ENCODE measurements at regions not wholly inside any gene's neighbourhood (a gene's known extent, or its start where the extent isn't known, plus 50 kb on each side); places are given as distances from the start of the nearest gene placed in this dataset.

DNA sequence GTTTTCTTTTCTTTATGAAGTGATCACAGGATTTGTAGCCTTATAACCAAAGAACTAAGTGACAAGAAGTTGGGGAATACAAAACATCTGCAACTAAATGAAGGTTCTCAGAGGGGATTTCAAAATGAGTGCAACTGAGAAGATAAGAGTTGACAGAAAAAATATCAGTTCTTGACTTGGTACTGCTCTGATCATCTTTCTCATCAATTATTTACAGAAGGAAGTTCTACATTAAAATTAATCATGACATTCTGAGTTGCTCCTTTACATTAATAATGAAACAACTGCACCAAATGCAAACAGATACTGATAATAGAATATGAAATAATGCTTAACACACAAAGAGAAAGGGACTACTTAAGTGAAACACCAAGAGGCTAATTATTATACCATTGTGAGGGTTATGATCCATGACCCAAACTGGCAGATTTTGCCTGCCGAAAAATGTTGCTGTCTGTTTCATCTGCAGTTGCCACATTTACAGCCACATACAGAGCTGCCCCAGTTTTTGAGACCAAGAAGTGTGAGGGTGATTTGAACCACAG lies 561.9 kb upstream of the ANO5 start:
- Histone ChIP-seq H3K4me3 (replicated peaks in 1 of 3; ENCODE audit: low read depth in 2 of 3, low read length in 3 of 3) (no peak overlapping the region), H3K27ac (ENCODE audit: low read depth in 1 of 2, low read length in 2 of 2) (no peak overlapping the region), H3K79me2 (ENCODE audit: insufficient read depth, low read length) (no peaks in the 10 kb centered on the region), H2AFZ (ENCODE audit: insufficient read depth, low read depth, low read length, poor library complexity, severe bottlenecking) (no peak overlapping the region), H4K20me1 (ENCODE audit: insufficient read depth, low read length) (no peaks in the 10 kb centered on the region), H3K9ac (ENCODE audit: insufficient read depth, low read length, poor library complexity, severe bottlenecking) (no peak overlapping the region), H3K9me3 (replicated peaks in 1 of 2; ENCODE audit: control insufficient read depth in 1 of 2, insufficient read depth in 1 of 2, low read length in 2 of 2) (no peaks in the 10 kb centered on the region), H3K4me2 (replicated peaks; ENCODE audit: extremely low read depth, low read length, poor library complexity, severe bottlenecking) (no peak overlapping the region), H3K36me3 (replicated peaks in 1 of 2; ENCODE audit: control insufficient read depth in 1 of 2, insufficient read depth in 2 of 2, low read length in 2 of 2) (no peaks in the 10 kb centered on the region), H3K4me1 (ENCODE audit: control insufficient read depth in 1 of 2, insufficient read depth in 2 of 2, low read length in 2 of 2) (peaks cover 20 to 27% of the 10 kb centered on the region in 2 donors), H3K27me3 (ENCODE audit: control insufficient read depth in 2 of 2, insufficient read depth in 2 of 2, low read length in 2 of 2) (no peaks in the 10 kb centered on the region)
- no CpG with 5 or more reads among the region's 1 CpG for WGBS (ENCODE audit: insufficient coverage)
- H3K27me3 Mint-ChIP-seq (ENCODE audit: low read depth in 3 of 3): peaks cover 0 to 4% (median 2%) of the 10 kb centered on the region in 3 donors
- peaks cover 0 to 6% of the 10 kb centered on the region in 2 donors for H3K36me3 Mint-ChIP-seq
- H3K27ac Mint-ChIP-seq: no peak overlapping the region
- TF ChIP-seq, protein P1, sequence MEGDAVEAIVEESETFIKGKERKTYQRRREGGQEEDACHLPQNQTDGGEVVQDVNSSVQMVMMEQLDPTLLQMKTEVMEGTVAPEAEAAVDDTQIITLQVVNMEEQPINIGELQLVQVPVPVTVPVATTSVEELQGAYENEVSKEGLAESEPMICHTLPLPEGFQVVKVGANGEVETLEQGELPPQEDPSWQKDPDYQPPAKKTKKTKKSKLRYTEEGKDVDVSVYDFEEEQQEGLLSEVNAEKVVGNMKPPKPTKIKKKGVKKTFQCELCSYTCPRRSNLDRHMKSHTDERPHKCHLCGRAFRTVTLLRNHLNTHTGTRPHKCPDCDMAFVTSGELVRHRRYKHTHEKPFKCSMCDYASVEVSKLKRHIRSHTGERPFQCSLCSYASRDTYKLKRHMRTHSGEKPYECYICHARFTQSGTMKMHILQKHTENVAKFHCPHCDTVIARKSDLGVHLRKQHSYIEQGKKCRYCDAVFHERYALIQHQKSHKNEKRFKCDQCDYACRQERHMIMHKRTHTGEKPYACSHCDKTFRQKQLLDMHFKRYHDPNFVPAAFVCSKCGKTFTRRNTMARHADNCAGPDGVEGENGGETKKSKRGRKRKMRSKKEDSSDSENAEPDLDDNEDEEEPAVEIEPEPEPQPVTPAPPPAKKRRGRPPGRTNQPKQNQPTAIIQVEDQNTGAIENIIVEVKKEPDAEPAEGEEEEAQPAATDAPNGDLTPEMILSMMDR (IDR thresholded peaks at IDR 0.05): no peak
- intact Hi-C loops (cut with micrococcal nuclease): no loop called here
- peaks cover 24% of the 10 kb centered on the region for H3K4me1 Mint-ChIP-seq
- no peak for DNase-seq
- no peak overlapping the region for H3K4me3 Mint-ChIP-seq
- peaks cover 0 to 6% (median 2%) of the 10 kb centered on the region in 7 donors for H3K9me3 Mint-ChIP-seq

DNA sequence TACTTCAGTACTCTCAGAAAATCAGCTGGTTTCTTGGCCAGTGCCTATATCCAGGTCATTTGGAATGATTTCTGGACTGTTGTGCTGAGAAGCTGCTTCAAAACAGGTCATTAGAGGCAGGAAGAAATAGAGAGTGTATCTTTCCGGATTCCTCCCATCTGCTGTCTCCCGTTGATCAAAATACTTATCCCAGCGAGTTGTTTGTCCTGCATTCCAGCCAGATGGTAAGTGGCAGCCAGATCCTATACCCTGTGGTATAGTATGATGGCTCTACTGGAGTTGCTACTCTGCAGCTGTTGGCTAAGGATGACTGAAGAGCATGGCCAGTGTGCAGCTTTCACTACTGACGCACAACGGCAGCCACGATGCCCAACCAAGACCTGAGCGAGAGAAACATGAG lies 560.9 kb upstream of the ANO5 start:
- H3K4me1 Mint-ChIP-seq: peaks cover 20% of the 10 kb centered on the region
- DNase-seq: no peak
- no peak overlapping the region for H3K4me2 ChIP-seq (replicated peaks; ENCODE audit: extremely low read depth, low read length, poor library complexity, severe bottlenecking)
- no peak overlapping the region for H3K4me3 ChIP-seq (replicated peaks in 1 of 3; ENCODE audit: low read depth in 2 of 3, low read length in 3 of 3)
- no peaks in the 10 kb centered on the region for H3K36me3 ChIP-seq (replicated peaks in 1 of 2; ENCODE audit: control insufficient read depth in 1 of 2, insufficient read depth in 2 of 2, low read length in 2 of 2)
- peaks cover 0 to 3% of the 10 kb centered on the region in 2 donors for H3K36me3 Mint-ChIP-seq
- H3K27ac Mint-ChIP-seq: peak overlapping the region in 2 of 7 donors; percentile 47 to 73
- no peak overlapping the region for H3K9ac ChIP-seq (ENCODE audit: insufficient read depth, low read length, poor library complexity, severe bottlenecking)
- H2AFZ ChIP-seq (ENCODE audit: insufficient read depth, low read depth, low read length, poor library complexity, severe bottlenecking): no peak overlapping the region
- H3K4me1 ChIP-seq (ENCODE audit: control insufficient read depth in 1 of 2, insufficient read depth in 2 of 2, low read length in 2 of 2): peaks cover 13 to 21% of the 10 kb centered on the region in 2 donors
- H4K20me1 ChIP-seq (ENCODE audit: insufficient read depth, low read length): no peaks in the 10 kb centered on the region
- peaks cover 0 to 5% (median 2%) of the 10 kb centered on the region in 7 donors for H3K9me3 Mint-ChIP-seq
- no peaks in the 10 kb centered on the region for H3K79me2 ChIP-seq (ENCODE audit: insufficient read depth, low read length)
- no peaks in the 10 kb centered on the region for H3K27me3 ChIP-seq (ENCODE audit: control insufficient read depth in 2 of 2, insufficient read depth in 2 of 2, low read length in 2 of 2)
- no peak overlapping the region for H3K27ac ChIP-seq (ENCODE audit: low read depth in 1 of 2, low read length in 2 of 2)
- intact Hi-C loops (cut with micrococcal nuclease): no loop called here
- TF ChIP-seq, protein P1 (IDR thresholded peaks at IDR 0.05): no peak
- H3K9me3 ChIP-seq (replicated peaks in 1 of 2; ENCODE audit: control insufficient read depth in 1 of 2, insufficient read depth in 1 of 2, low read length in 2 of 2): no peaks in the 10 kb centered on the region
- no CpG with 5 or more reads among the region's 7 CpGs for WGBS (ENCODE audit: insufficient coverage)
- no peak overlapping the region for H3K4me3 Mint-ChIP-seq
- peaks cover 0 to 4% (median 2%) of the 10 kb centered on the region in 3 donors for H3K27me3 Mint-ChIP-seq (ENCODE audit: low read depth in 3 of 3)

All from CD14-positive monocyte (primary cell).